ENCODE measurements at regions not wholly inside any gene's neighbourhood (a gene's known extent, or its start where the extent isn't known, plus 50 kb on each side); places are given as distances from the start of the nearest gene placed in this dataset.
"Not testable (repeated sequence)": the region's sequence is repeated elsewhere in the genome, so short reads cannot be mapped to it uniquely, and the experiment has no call there.

GRCh38 chr20:12936524-12936923, 72.2 kb upstream of the SPTLC3 start:
- DNase-seq (ENCODE audit: low spot score): no peak
- TF ChIP-seq CTCF (IDR thresholded peaks at IDR 0.05; ENCODE audit: extremely low read depth, missing control alignments): no peak

GRCh38 chr20:12941025-12941424, 67.7 kb upstream of the SPTLC3 start:
- no peak for TF ChIP-seq CTCF (IDR thresholded peaks at IDR 0.05; ENCODE audit: extremely low read depth, missing control alignments)
- no peak for DNase-seq (ENCODE audit: low spot score)

- no peak for DNase-seq (ENCODE audit: low spot score)
- no peak for TF ChIP-seq CTCF (IDR thresholded peaks at IDR 0.05; ENCODE audit: extremely low read depth, missing control alignments)
Measured at GRCh38 chr20:12942123-12942522, 66.6 kb upstream of the SPTLC3 start.

- TF ChIP-seq CTCF (IDR thresholded peaks at IDR 0.05; ENCODE audit: extremely low read depth, missing control alignments): no peak
- no peak for DNase-seq (ENCODE audit: low spot score)
Measured at GRCh38 chr20:12946789-12947188, 62.0 kb upstream of the SPTLC3 start.

GRCh38 chr20:12947691-12948090, 61.1 kb upstream of the SPTLC3 start:
- no peak for TF ChIP-seq CTCF (IDR thresholded peaks at IDR 0.05; ENCODE audit: extremely low read depth, missing control alignments)

GRCh38 chr20:12949429-12949980, 59.3 kb upstream of the SPTLC3 start:
- no peak for TF ChIP-seq CTCF (IDR thresholded peaks at IDR 0.05; ENCODE audit: extremely low read depth, missing control alignments)
- DNase-seq (ENCODE audit: low spot score): no peak

More at GRCh38 chr20:12947691-12948090, 61.1 kb upstream of the SPTLC3 start:
- no peak for DNase-seq (ENCODE audit: low spot score)

GRCh38 chr20:12954254-12954653, 54.5 kb upstream of the SPTLC3 start:
- not testable (repeated sequence) for DNase-seq (ENCODE audit: low spot score)

GRCh38 chr20:12955611-12956010, 53.2 kb upstream of the SPTLC3 start:
- no peak for TF ChIP-seq CTCF (IDR thresholded peaks at IDR 0.05; ENCODE audit: extremely low read depth, missing control alignments)
- DNase-seq (ENCODE audit: low spot score): no peak

All from GM20000 (cell line).